SJSA1 (cell line): ENCODE measurements at regions not wholly inside any gene's neighbourhood (a gene's known extent, or its start where the extent isn't known, plus 50 kb on each side); places are given as distances from the start of the nearest gene placed in this dataset.

Experiments used
- DNase-seq, 2 experiments: peaks; one replicate each; pipeline ENCODE4 v3.0.0-alpha.2; 2015 to 2020; ENCODE audit warnings: low spot score in 2 of 2, low read depth in 1 of 2
- H3K27ac ChIP-seq: fragments of 250-450 bp; sonication (Bioruptor Pico); 2 replicates; pipeline ENCODE4 v1.5.1; 2020; ENCODE audit warnings: mild to moderate bottlenecking, moderate library complexity
- H3K27me3 ChIP-seq: fragments of 250-450 bp; sonication (Bioruptor Pico); replicated peaks from 2 replicates; pipeline ENCODE4 v1.5.1; 2020; ENCODE audit warnings: mild to moderate bottlenecking, moderate library complexity
- H3K36me3 ChIP-seq: fragments of 250-450 bp; sonication (Bioruptor Pico); 2 replicates; pipeline ENCODE4 v1.5.1; 2020; ENCODE audit warnings: mild to moderate bottlenecking
- H3K4me1 ChIP-seq: fragments of 250-450 bp; sonication (Bioruptor Pico); replicated peaks from 2 replicates; pipeline ENCODE4 v1.6.1; 2021; ENCODE audit warnings: mild to moderate bottlenecking
- H3K4me3 ChIP-seq: fragments of 250-450 bp; sonication (Bioruptor Pico); 2 replicates; pipeline ENCODE4 v1.5.1; 2020; ENCODE audit warnings: mild to moderate bottlenecking
- H3K9me3 ChIP-seq: fragments of 250-450 bp; sonication (Bioruptor Pico); replicated peaks from 2 replicates; pipeline ENCODE4 v1.5.1; 2020; ENCODE audit warnings: mild to moderate bottlenecking

DNA sequence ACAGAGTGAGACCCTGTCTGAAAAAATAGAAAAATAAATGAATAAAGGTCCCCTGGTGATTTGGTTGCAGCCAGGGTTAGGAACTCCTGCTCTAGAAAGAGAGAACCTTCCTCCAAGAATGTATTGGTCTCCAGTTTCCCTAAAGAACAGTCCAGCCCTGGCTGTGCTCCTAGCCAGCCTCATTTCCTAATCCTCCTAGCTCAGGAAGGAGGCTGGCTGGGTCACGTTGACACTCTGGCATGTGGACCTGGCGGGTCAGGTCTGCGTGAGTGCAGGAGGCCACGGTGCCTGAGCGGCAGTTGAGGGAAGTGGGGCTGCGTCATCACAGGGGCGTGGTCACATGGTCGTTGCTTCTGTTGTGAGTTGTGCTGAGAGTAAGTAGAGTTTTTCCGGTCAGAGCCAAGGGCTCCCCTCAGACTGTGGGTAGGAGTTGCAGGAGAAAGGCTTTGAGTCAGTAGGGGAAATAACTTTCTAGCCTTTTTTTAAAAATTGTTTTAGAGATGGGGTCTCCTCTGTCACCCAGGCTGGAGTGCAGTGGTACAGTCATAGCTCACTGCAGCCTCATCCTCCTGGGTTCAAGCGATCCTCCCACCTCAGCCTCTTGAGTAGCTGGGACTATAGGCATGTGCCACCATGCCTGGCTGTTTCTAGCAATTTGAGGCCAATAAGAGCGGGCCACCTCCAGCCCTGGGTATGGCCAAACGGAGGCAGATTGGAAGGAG, 194.0 kb upstream of the CIBAR2 start:
- Histone ChIP-seq H3K4me3 (no peak overlapping the region), H3K27ac (peak overlapping the region; percentile 50), H3K36me3 (no peaks in the 10 kb centered on the region; the same call in 1 of the 2 replicates), H3K27me3 (no peaks in the 10 kb centered on the region), H3K9me3 (no peaks in the 10 kb centered on the region), H3K4me1 (peaks cover 44% of the 10 kb centered on the region)
- peak; percentile 73 for DNase-seq

DNA sequence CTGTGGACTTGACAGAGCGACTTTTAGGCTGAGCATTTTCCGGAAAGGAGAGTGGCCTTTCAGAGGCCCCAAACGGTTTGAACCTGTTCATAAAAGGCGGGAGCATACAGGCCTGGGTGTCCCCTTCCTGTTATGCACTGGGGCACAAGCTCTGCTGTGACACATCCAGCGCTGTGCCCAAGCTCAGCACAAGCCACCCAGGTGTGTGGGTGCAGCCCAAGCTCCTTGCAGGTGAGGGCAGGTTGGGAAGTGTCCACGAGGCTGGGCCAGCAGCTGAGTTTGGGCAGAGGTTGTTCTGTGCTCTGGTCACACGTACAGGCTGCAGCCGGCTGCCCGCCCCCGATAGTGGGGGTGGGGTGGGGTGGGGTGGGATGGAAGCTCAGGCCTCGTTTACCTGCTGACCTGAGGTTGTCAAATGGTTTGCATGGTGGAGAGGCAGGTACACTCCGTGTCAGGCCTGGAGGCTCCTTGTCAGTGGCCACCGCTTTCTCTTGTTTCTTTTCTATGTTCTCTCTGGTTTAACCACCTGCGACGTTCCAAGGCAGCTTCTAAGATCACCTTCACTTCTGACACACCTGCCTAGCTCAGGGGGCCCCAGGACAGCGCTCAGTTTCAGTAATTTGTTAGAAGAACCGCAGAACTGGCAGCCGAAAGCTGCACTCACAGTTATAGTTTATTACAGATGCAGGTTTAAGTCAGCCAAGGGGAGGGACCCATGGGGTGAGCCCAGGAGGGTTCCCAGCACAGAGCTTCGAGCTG, 194.7 kb upstream of the CIBAR2 start:
- DNase-seq = no peak
- H3K4me3 ChIP-seq = no peak overlapping the region
- H3K27ac ChIP-seq = peak overlapping the region; percentile 50
- H3K4me1 ChIP-seq = peaks cover 37% of the 10 kb centered on the region
- no peaks in the 10 kb centered on the region; the same call in 1 of the 2 replicates for H3K36me3 ChIP-seq
- H3K27me3 ChIP-seq = no peaks in the 10 kb centered on the region
- H3K9me3 ChIP-seq = no peaks in the 10 kb centered on the region

DNA sequence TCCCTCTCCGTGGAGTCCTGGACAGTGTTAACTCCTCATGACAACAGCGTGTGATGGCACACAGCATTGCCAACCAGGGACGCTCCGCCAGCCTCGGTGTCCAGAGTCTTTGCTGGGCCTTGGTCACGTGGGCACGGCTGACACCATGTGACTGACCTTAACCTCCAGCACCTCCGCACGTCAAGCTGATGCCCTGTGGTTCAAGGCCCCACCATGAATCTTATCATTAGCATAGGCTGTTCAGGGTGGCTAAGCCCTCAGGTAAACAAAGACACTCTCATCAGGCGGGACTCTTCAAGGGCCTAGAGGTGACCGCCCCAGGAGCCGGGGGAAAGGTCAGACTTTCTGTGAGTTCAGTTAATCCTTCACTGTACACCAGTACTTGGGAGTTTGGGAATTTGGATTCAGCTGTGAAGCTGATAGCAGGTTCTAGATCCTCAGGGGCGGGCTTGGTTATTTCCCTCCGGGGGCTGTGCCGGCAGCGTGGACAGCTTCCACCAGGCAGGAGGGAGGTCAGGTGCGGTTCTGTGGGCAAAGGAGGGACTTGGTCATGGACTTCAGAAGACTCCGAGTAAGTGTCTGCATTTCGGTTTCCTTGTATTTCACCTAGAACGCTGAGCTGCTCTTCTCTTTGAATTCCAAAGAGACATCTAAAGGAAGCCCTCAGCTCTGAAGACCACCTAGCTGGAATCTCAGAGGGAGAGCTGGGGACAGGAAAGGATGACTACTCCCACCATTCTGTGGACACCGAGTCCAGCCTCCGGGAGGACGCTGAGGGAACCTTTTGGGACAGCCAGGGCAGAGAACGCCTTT, 195.5 kb upstream of the CIBAR2 start:
- Histone ChIP-seq H3K4me3 (no peak overlapping the region), H3K9me3 (no peaks in the 10 kb centered on the region), H3K27ac (no peak overlapping the region), H3K4me1 (peaks cover 35% of the 10 kb centered on the region), H3K36me3 (peaks cover under 1% of the 10 kb centered on the region; the same call in 1 of the 2 replicates), H3K27me3 (no peaks in the 10 kb centered on the region)
- no peak for DNase-seq

DNA sequence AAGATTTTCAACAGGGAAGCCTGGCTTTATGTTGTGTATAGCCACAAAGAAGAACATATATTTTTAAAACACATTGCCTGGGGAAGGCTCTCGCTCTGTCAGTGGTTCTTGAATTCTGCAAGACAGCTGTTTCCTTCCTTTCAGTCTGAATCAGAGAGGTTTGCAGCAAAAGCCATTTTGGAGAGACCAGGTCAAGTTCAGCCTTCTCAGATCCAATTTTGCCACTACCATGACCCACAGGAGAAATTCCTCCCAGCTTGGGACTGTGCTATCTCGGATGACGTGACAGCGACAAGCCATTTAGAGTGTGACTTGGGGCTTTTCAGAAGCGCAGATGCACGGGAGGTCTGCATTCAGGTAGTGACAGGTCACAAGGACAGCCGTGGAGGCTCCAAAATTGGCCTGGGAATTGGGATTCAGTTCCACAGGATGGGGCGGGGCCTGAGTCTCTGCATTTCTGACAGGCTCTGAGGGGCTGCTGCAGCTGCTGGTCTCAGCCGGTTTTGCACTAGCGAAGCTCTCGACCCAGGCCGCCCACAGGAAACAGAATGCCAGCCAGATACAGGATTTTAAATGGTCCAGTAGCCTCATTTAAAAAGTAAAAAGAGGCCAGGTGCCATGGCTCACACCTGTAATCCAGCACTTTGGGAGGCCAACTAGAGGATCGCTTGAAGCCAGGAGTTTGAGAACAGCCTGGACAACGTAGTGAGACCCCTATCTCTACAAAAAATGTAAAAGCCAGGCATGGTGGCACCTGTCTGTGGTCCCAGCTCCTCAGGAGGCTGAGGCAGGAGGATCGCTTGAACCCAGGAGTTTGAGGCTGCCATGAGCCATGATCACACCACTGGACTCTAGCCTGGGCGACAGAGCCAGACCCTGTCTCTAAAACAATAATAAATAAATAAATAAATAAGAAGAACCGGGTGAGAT, 196.6 kb upstream of the CIBAR2 start:
- H3K27me3 ChIP-seq = no peaks in the 10 kb centered on the region
- H3K27ac ChIP-seq = no peak overlapping the region
- no peak overlapping the region for H3K4me3 ChIP-seq
- H3K9me3 ChIP-seq = no peaks in the 10 kb centered on the region
- H3K36me3 ChIP-seq = peaks cover 5% of the 10 kb centered on the region; the same call in 1 of the 2 replicates
- DNase-seq = no peak
- peaks cover 37% of the 10 kb centered on the region for H3K4me1 ChIP-seq

DNA sequence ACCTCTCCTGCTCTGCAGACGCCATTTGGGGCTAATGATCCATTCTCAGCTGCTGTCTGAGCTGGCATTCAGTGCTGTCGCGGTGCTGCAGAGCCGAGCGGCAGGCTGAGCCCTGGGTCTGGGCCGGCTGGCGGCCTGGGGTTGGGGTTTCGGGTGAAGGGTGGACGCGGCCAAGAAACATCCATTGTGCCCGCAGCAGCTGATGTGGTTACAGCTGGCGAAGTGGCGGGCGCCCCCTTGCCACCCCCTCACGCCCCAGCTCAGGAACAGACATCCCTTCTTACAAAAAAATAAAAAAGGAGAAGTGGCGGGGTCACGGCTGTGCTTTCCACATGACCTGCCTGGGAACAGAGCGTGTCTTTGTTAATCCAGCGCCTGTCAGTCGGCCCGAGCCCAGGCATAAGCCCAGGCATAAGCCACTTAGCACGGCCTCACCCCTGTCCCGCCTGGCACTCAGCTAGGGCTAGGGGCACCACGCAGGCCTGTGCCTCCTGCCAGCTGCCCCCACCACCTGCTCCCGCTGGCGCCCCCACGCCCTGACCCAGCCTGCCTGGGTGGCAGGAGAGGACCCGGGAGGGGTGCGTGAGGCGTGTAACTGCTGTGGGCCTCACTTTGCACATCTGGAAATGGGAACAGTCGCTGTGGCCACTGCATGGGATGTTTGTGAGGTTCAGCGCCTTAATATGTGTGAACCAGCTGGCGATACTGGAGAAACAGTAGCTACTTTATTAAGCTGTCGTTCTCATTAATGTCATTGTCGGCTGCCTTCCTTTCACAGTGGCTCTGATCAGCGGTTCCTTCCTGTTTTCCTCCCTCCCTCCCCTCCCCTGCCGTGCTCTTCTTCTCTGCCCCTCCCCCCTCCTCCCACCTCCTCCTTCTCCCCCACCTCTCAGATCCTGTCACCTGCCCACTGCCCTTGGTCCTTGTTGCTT, 197.7 kb upstream of the CIBAR2 start:
- Histone ChIP-seq H3K9me3 (no peaks in the 10 kb centered on the region), H3K4me3 (no peak overlapping the region), H3K27me3 (no peaks in the 10 kb centered on the region), H3K4me1 (peaks cover 45% of the 10 kb centered on the region), H3K36me3 (0 out of 2 replicates have a peak, but pooled peaks cover 5% of the 10 kb centered on the region), H3K27ac (no peak overlapping the region)
- DNase-seq = no peak

DNA sequence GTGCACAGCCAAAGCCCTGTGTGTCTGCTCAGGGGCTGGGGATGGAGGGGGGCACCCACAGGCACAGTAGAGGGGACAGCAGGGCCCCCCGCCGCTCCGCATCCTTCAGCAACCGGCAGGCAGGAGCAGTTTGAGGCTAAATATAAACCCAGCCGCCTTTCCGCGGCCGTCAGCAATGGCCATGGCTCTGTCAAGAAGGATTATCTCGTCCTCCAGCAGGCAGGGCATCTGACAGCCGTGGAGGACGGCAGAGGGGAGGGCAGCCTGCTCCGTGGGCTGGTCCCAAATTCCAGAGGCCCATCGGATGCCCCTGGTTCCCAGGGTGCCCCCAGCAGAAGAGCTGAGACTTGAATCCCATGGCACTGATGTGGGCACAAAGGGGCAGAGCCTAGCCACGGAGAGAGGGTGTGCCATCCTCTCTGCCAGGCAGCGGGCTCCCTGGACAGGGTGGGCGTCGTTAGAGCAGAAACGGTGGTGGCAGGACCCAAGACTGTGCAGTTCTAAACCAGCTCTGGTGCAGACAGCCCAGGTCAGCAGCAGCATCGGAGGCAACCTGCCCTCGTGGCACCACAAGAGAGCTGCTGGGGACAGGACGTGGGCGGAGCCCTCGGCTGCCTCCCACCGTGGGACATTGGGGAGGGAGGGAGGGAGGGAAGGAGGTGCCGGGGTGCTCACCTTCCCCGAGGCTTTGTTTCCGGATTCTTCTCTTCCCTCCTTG, 198.8 kb upstream of the CIBAR2 start:
- no peaks in the 10 kb centered on the region; the same call in 1 of the 2 replicates for H3K27me3 ChIP-seq
- H3K4me3 ChIP-seq = no peak overlapping the region
- no peak overlapping the region for H3K27ac ChIP-seq
- H3K36me3 ChIP-seq = 0 out of 2 replicates have a peak, but pooled peaks cover 5% of the 10 kb centered on the region
- no peak for DNase-seq
- H3K4me1 ChIP-seq = peaks cover 41% of the 10 kb centered on the region
- H3K9me3 ChIP-seq = no peaks in the 10 kb centered on the region

DNA sequence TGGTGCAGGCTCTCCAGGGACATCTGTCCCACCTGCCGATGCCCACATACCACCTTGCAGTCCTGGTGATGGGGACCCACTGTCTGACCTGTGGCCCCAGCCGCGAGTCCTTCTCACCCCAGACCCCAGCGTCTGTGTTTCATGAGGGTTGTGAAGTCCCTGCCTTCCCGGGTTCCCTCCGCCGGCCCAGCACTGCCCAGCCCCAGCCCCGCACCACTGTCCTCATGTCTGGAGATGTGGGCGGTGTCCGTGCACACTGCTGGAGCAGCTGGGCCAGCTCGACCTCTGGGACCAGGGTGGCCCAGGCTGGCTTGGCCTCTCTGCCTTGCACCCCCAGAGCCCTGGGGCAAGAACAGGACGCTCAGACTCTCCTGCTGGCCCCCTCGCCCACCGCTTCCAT, 199.5 kb upstream of the CIBAR2 start:
- Histone ChIP-seq H3K4me1 (peaks cover 41% of the 10 kb centered on the region), H3K27ac (no peak overlapping the region), H3K9me3 (no peaks in the 10 kb centered on the region), H3K4me3 (no peak overlapping the region), H3K36me3 (0 out of 2 replicates have a peak, but pooled peaks cover 5% of the 10 kb centered on the region), H3K27me3 (no peaks in the 10 kb centered on the region; the same call in 1 of the 2 replicates)
- no peak for DNase-seq

DNA sequence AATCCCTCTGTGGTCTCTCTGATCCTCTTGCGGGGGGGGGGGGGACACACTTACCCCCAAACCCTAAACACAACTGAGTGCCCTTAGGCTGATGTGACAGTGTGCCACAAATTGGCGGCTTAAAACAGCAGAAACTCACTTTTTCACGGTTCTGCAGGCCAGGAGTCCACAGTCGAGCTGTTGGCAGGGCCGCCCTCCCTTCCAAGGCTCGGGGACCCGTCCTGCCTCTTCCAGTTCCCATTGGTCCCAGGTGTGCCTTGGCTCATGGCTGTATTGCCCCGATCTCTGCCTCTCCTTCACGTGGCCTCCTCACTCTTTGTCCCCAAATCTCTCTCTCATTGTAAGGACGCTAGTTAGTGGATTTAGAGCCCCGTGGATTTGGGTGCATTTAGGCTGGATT, 199.9 kb upstream of the CIBAR2 start:
- Histone ChIP-seq H3K4me3 (no peak overlapping the region), H3K9me3 (no peaks in the 10 kb centered on the region), H3K4me1 (peaks cover 41% of the 10 kb centered on the region), H3K27me3 (no peaks in the 10 kb centered on the region; the same call in 1 of the 2 replicates), H3K27ac (no peak overlapping the region), H3K36me3 (0 out of 2 replicates have a peak, but pooled peaks cover 5% of the 10 kb centered on the region)
- DNase-seq = no peak

DNA sequence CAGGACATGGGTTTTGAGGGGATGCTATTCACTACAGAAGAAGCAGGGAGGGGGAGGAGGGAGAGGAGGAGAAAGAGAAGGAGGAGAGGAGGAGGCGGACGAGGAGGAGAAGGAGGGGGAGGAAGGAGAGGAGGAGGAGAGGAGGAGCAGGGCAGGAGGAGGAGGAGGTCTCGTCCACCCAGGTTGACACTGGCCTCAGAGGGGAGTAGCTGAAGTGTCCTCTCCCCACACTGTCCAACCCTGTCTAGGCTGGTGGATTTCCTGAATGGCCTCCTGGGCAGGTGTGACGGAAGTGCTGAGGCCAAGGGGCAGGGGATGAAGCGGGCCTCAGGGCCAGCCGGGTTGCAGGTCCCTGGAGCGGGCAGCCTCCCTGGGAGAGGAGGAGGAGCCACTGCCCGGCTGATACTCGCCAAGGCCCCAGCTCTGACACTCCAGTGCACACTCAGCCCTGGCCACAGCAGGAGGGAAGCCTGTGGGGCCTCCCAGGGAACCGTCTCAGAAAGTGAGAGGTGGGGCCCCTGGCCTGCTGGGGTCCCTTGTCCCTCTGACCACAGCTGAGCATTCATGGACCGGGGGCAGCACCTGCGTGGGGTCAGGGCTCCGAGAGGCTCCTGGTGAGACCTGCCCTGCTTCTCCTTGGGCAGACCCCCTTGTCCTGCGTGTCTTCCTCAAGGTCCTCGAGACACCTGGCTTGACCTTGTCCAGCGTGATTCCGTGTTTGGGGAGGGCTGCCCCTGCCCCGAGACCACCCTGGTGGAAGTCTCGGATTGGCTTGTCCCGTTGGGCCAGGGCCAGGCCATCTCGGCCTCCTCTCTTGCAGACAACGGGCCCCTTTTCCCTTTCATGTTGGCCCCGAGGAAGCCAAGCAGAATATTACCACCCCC, 200.6 kb upstream of the CIBAR2 start:
- Histone ChIP-seq H3K9me3 (no peaks in the 10 kb centered on the region), H3K36me3 (0 out of 2 replicates have a peak, but pooled peaks cover 5% of the 10 kb centered on the region), H3K27ac (peak overlapping the region; percentile 51), H3K27me3 (no peaks in the 10 kb centered on the region; the same call in 1 of the 2 replicates), H3K4me1 (peaks cover 41% of the 10 kb centered on the region), H3K4me3 (no peak overlapping the region)
- peak in 1 of 2 experiments; percentile 66 for DNase-seq

DNA sequence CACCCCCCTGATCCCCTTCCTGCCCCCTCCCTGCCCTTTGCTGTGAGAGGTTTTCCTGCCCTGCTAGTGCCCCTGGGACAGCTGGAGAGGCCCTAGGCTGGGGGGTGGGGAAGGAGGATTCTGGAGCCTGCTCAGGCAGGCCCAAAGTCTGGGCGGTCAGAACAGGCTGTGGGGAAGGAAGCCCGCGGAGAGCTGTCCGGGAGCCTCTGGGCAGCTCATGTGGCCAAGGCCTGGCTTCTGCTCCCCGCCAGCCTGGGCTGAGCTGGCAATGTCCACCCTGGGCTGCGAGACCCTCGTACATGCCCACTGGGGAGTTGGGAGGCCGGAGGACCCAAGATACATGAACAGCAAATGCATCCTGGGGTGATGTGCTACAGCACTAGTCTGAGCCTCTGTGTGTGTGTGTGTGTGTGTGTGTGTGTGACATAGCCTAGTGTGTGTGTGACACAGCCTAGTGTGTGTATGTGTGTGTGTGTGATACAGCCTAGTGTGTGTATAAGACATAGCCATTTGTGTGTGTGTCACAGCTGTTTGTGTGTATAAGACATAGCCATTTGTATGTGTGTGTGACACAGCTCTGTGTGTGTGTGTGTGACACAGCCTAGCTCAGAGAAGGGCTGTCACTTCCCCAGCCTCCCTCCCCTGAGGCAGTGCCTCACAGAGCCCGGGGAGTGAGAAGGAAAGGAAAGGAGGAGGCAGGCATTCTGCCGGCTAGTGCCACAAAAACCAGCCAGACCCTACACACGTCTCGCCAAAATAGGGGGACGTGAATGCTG, 201.4 kb upstream of the CIBAR2 start:
- no peaks in the 10 kb centered on the region for H3K9me3 ChIP-seq
- 0 out of 2 replicates have a peak, but pooled peaks cover 5% of the 10 kb centered on the region for H3K36me3 ChIP-seq
- DNase-seq = peak in 1 of 2 experiments; percentile 46
- H3K27me3 ChIP-seq = no peaks in the 10 kb centered on the region; the same call in 1 of the 2 replicates
- peak overlapping the region; percentile 31 for H3K27ac ChIP-seq
- peaks cover 41% of the 10 kb centered on the region for H3K4me1 ChIP-seq
- no peak overlapping the region for H3K4me3 ChIP-seq
